Effector memory CD4-positive, alpha-beta T cell (primary cell): ENCODE measurements at regions not wholly inside any gene's neighbourhood (a gene's known extent, or its start where the extent isn't known, plus 50 kb on each side); places are given as distances from the start of the nearest gene placed in this dataset.

Experiments used
- DNase-seq, 3 donors: peaks; one replicate each; pipeline ENCODE4 v3.0.0-alpha.2; 2020
- H3K27ac ChIP-seq: 2 replicates; pipeline ENCODE4 v1.7.0; 2013; ENCODE audit warnings: mild to moderate bottlenecking, low read length, moderate library complexity; ENCODE audit not compliant: insufficient read depth, poor library complexity, severe bottlenecking
- H3K27me3 ChIP-seq: replicated peaks from 2 replicates; pipeline ENCODE4 v1.7.0; 2013; ENCODE audit warnings: mild to moderate bottlenecking, low read length; ENCODE audit not compliant: insufficient read depth, control insufficient read depth, poor library complexity, severe bottlenecking
- H3K36me3 ChIP-seq: 2 replicates; pipeline ENCODE4 v1.7.0; 2013; ENCODE audit warnings: mild to moderate bottlenecking, low read length, moderate library complexity; ENCODE audit not compliant: control insufficient read depth, insufficient read depth
- H3K4me1 ChIP-seq: 2 replicates; pipeline ENCODE4 v1.7.0; 2013; ENCODE audit warnings: low read length, mild to moderate bottlenecking; ENCODE audit not compliant: control insufficient read depth, insufficient read depth, poor library complexity, severe bottlenecking
- H3K4me3 ChIP-seq: 2 replicates; pipeline ENCODE4 v1.7.0; 2013; ENCODE audit warnings: low read length, low read depth, mild to moderate bottlenecking; ENCODE audit not compliant: insufficient read depth, poor library complexity, severe bottlenecking
- H3K9me3 ChIP-seq: 2 replicates; pipeline ENCODE4 v1.7.0; 2013; ENCODE audit warnings: mild to moderate bottlenecking, low read length, moderate library complexity; ENCODE audit not compliant: control insufficient read depth

- Histone ChIP-seq H3K27ac (no peak overlapping the region), H3K36me3 (no peaks in the 10 kb centered on the region), H3K9me3 (no peaks in the 10 kb centered on the region), H3K4me1 (no peaks in the 10 kb centered on the region), H3K4me3 (no peak overlapping the region), H3K27me3 (no peaks in the 10 kb centered on the region)
- DNase-seq = no peak
Measured at GRCh38 chr2:145597809-145598208, 1077.9 kb upstream of the ZEB2 start.

- no peaks in the 10 kb centered on the region for H3K27me3 ChIP-seq
- no peak overlapping the region for H3K4me3 ChIP-seq
- no peaks in the 10 kb centered on the region for H3K9me3 ChIP-seq
- DNase-seq = no peak
- no peak overlapping the region for H3K27ac ChIP-seq
- no peaks in the 10 kb centered on the region for H3K4me1 ChIP-seq
- no peaks in the 10 kb centered on the region for H3K36me3 ChIP-seq
Measured at GRCh38 chr2:145597006-145597405, 1077.1 kb upstream of the ZEB2 start.

- no peaks in the 10 kb centered on the region for H3K4me1 ChIP-seq
- no peak for DNase-seq
- no peak overlapping the region for H3K4me3 ChIP-seq
- H3K9me3 ChIP-seq = no peaks in the 10 kb centered on the region
- H3K36me3 ChIP-seq = no peaks in the 10 kb centered on the region
- no peaks in the 10 kb centered on the region for H3K27me3 ChIP-seq
- no peak overlapping the region for H3K27ac ChIP-seq
Measured at GRCh38 chr2:145596416-145596815, 1076.5 kb upstream of the ZEB2 start.

GRCh38 chr2:145595296-145595695, 1075.4 kb upstream of the ZEB2 start:
- no peak for DNase-seq
- no peaks in the 10 kb centered on the region for H3K27me3 ChIP-seq

GRCh38 chr2:145593991-145594614, 1074.2 kb upstream of the ZEB2 start:
- H3K9me3 ChIP-seq = no peaks in the 10 kb centered on the region
- H3K4me3 ChIP-seq = no peak overlapping the region
- H3K36me3 ChIP-seq = no peaks in the 10 kb centered on the region
- no peak for DNase-seq
- no peak overlapping the region for H3K27ac ChIP-seq
- H3K27me3 ChIP-seq = no peaks in the 10 kb centered on the region
- H3K4me1 ChIP-seq = no peaks in the 10 kb centered on the region

More at GRCh38 chr2:145595296-145595695, 1075.4 kb upstream of the ZEB2 start:
- Histone ChIP-seq H3K36me3 (no peaks in the 10 kb centered on the region), H3K27ac (no peak overlapping the region), H3K9me3 (no peaks in the 10 kb centered on the region), H3K4me1 (no peaks in the 10 kb centered on the region), H3K4me3 (no peak overlapping the region)

GRCh38 chr2:145593280-145593679, 1073.4 kb upstream of the ZEB2 start:
- H3K4me1 ChIP-seq = no peaks in the 10 kb centered on the region
- no peak overlapping the region for H3K4me3 ChIP-seq
- no peaks in the 10 kb centered on the region for H3K36me3 ChIP-seq
- DNase-seq = no peak
- no peaks in the 10 kb centered on the region for H3K9me3 ChIP-seq
- H3K27me3 ChIP-seq = no peaks in the 10 kb centered on the region
- no peak overlapping the region for H3K27ac ChIP-seq

- H3K27ac ChIP-seq = no peak overlapping the region
Measured at GRCh38 chr2:145592361-145592760, 1072.4 kb upstream of the ZEB2 start.

GRCh38 chr2:145591109-145591809, 1071.3 kb upstream of the ZEB2 start:
- no peak overlapping the region for H3K4me3 ChIP-seq
- no peaks in the 10 kb centered on the region for H3K9me3 ChIP-seq
- no peak for DNase-seq
- H3K27me3 ChIP-seq = no peaks in the 10 kb centered on the region
- no peak overlapping the region for H3K27ac ChIP-seq
- H3K36me3 ChIP-seq = no peaks in the 10 kb centered on the region
- no peaks in the 10 kb centered on the region for H3K4me1 ChIP-seq

More at GRCh38 chr2:145592361-145592760, 1072.4 kb upstream of the ZEB2 start:
- Histone ChIP-seq H3K9me3 (no peaks in the 10 kb centered on the region), H3K27me3 (no peaks in the 10 kb centered on the region), H3K4me1 (no peaks in the 10 kb centered on the region), H3K36me3 (no peaks in the 10 kb centered on the region), H3K4me3 (no peak overlapping the region)
- no peak for DNase-seq

GRCh38 chr2:145587922-145588321, 1068.0 kb upstream of the ZEB2 start:
- Histone ChIP-seq H3K9me3 (no peaks in the 10 kb centered on the region), H3K4me1 (no peaks in the 10 kb centered on the region), H3K4me3 (no peak overlapping the region), H3K27ac (no peak overlapping the region), H3K36me3 (no peaks in the 10 kb centered on the region), H3K27me3 (no peaks in the 10 kb centered on the region)
- no peak for DNase-seq

GRCh38 chr2:145584353-145584752, 1064.4 kb upstream of the ZEB2 start:
- DNase-seq = no peak
- H3K4me1 ChIP-seq = no peaks in the 10 kb centered on the region

More at GRCh38 chr2:145584353-145584752, 1064.4 kb upstream of the ZEB2 start:
- no peak overlapping the region for H3K27ac ChIP-seq
- H3K36me3 ChIP-seq = no peaks in the 10 kb centered on the region
- H3K9me3 ChIP-seq = no peaks in the 10 kb centered on the region
- H3K27me3 ChIP-seq = no peaks in the 10 kb centered on the region
- H3K4me3 ChIP-seq = no peak overlapping the region
